ENCODE measurements at regions not wholly inside any gene's neighbourhood (a gene's known extent, or its start where the extent isn't known, plus 50 kb on each side); places are given as distances from the start of the nearest gene placed in this dataset.

GRCh38 chr10:9992661-9993060, 1025.0 kb upstream of the CELF2 start:
- no peaks in the 10 kb centered on the region for H3K27me3 ChIP-seq (ENCODE audit: insufficient read depth, low read length)
- no peaks in the 10 kb centered on the region for H3K36me3 ChIP-seq (ENCODE audit: control insufficient read depth in 1 of 2, insufficient read depth in 2 of 2, low read length in 2 of 2)
- no peak overlapping the region for H2AFZ ChIP-seq (ENCODE audit: insufficient read depth, low read length, poor library complexity)
- H2AK5ac ChIP-seq (ENCODE audit: low read length) = no peak overlapping the region
- no peak overlapping the region for H3K14ac ChIP-seq (ENCODE audit: low read length)
- H3K4me2 ChIP-seq (ENCODE audit: low read length) = no peak overlapping the region
- no peak overlapping the region for H4K12ac ChIP-seq (ENCODE audit: low read depth, low read length)
- no peaks in the 10 kb centered on the region for H3K4me1 ChIP-seq (ENCODE audit: control insufficient read depth in 1 of 2, insufficient read depth in 2 of 2, low read length in 2 of 2)
- H3K4ac ChIP-seq (ENCODE audit: low read depth, low read length) = no peak overlapping the region
- no peaks in the 10 kb centered on the region for H3K79me1 ChIP-seq (ENCODE audit: low read length)
- no peak overlapping the region for H2BK12ac ChIP-seq (ENCODE audit: low read length)
- H3K9ac ChIP-seq (ENCODE audit: low read length) = no peak overlapping the region
- H3K79me2 ChIP-seq (ENCODE audit: control insufficient read depth, insufficient read depth, low read length, poor library complexity) = no peaks in the 10 kb centered on the region
- no peak for DNase-seq
- H3K4me3 ChIP-seq (ENCODE audit: low read depth, low read length) = no peak overlapping the region
- no peaks in the 10 kb centered on the region for H3K9me3 ChIP-seq (ENCODE audit: insufficient read depth, low read depth, low read length)
- H2BK5ac ChIP-seq (ENCODE audit: low read depth, low read length, poor library complexity) = no peak overlapping the region
- no CpG with 5 or more reads among the region's 11 CpGs for WGBS (ENCODE audit: extremely low coverage, insufficient coverage, insufficient read length)
- H4K8ac ChIP-seq (ENCODE audit: low read depth, low read length) = no peak overlapping the region
- no peak overlapping the region for H2BK120ac ChIP-seq (ENCODE audit: insufficient read depth, low read length, poor library complexity)
- H3K18ac ChIP-seq (ENCODE audit: low read length) = no peak overlapping the region
- H4K91ac ChIP-seq (ENCODE audit: low read depth, low read length) = no peak overlapping the region
- no peak overlapping the region for H3K27ac ChIP-seq (ENCODE audit: low read depth, low read length)
- no peak overlapping the region for H3K23ac ChIP-seq (ENCODE audit: low read length)

- Histone ChIP-seq H2AK5ac (ENCODE audit: low read length) (no peak overlapping the region), H2BK5ac (ENCODE audit: low read depth, low read length, poor library complexity) (no peak overlapping the region), H3K79me2 (ENCODE audit: control insufficient read depth, insufficient read depth, low read length, poor library complexity) (no peaks in the 10 kb centered on the region), H3K4me3 (ENCODE audit: low read depth, low read length) (no peak overlapping the region), H3K4ac (ENCODE audit: low read depth, low read length) (no peak overlapping the region), H4K91ac (ENCODE audit: low read depth, low read length) (no peak overlapping the region), H3K9ac (ENCODE audit: low read length) (no peak overlapping the region), H3K27ac (ENCODE audit: low read depth, low read length) (no peak overlapping the region), H2BK120ac (ENCODE audit: insufficient read depth, low read length, poor library complexity) (no peak overlapping the region), H4K8ac (ENCODE audit: low read depth, low read length) (no peak overlapping the region), H3K23ac (ENCODE audit: low read length) (no peak overlapping the region), H3K36me3 (ENCODE audit: control insufficient read depth in 1 of 2, insufficient read depth in 2 of 2, low read length in 2 of 2) (no peaks in the 10 kb centered on the region), H3K79me1 (ENCODE audit: low read length) (no peaks in the 10 kb centered on the region), H2BK12ac (ENCODE audit: low read length) (no peak overlapping the region), H3K18ac (ENCODE audit: low read length) (no peak overlapping the region), H3K27me3 (ENCODE audit: insufficient read depth, low read length) (no peaks in the 10 kb centered on the region), H2AFZ (ENCODE audit: insufficient read depth, low read length, poor library complexity) (no peak overlapping the region), H3K9me3 (ENCODE audit: insufficient read depth, low read depth, low read length) (no peaks in the 10 kb centered on the region), H3K4me1 (ENCODE audit: control insufficient read depth in 1 of 2, insufficient read depth in 2 of 2, low read length in 2 of 2) (no peaks in the 10 kb centered on the region), H3K4me2 (ENCODE audit: low read length) (no peak overlapping the region), H4K12ac (ENCODE audit: low read depth, low read length) (no peak overlapping the region), H3K14ac (ENCODE audit: low read length) (no peak overlapping the region)
- no CpG with 5 or more reads among the region's 3 CpGs for WGBS (ENCODE audit: extremely low coverage, insufficient coverage, insufficient read length)
- DNase-seq = no peak
These were observed 1023.5 kb upstream of the CELF2 start for GRCh38 chr10:9994131-9994530.

GRCh38 chr10:9999627-10000026, 1018.0 kb upstream of the CELF2 start:
- no CpG with 5 or more reads among the region's 5 CpGs for WGBS (ENCODE audit: extremely low coverage, insufficient coverage, insufficient read length)

GRCh38 chr10:10007957-10008356, 1009.7 kb upstream of the CELF2 start:
- Histone ChIP-seq H4K8ac (ENCODE audit: low read depth, low read length) (no peak overlapping the region), H3K4me2 (ENCODE audit: low read length) (no peak overlapping the region), H3K27ac (ENCODE audit: low read depth, low read length) (no peak overlapping the region), H3K27me3 (ENCODE audit: insufficient read depth, low read length) (no peaks in the 10 kb centered on the region), H3K79me1 (ENCODE audit: low read length) (no peaks in the 10 kb centered on the region), H4K12ac (ENCODE audit: low read depth, low read length) (no peak overlapping the region), H2BK120ac (ENCODE audit: insufficient read depth, low read length, poor library complexity) (no peak overlapping the region), H2AFZ (ENCODE audit: insufficient read depth, low read length, poor library complexity) (no peak overlapping the region), H2BK12ac (ENCODE audit: low read length) (no peak overlapping the region), H3K4me1 (ENCODE audit: control insufficient read depth in 1 of 2, insufficient read depth in 2 of 2, low read length in 2 of 2) (no peaks in the 10 kb centered on the region), H2AK5ac (ENCODE audit: low read length) (no peak overlapping the region), H3K9me3 (ENCODE audit: insufficient read depth, low read depth, low read length) (peaks cover 2% of the 10 kb centered on the region), H3K14ac (ENCODE audit: low read length) (no peak overlapping the region), H3K23ac (ENCODE audit: low read length) (peak overlapping the region; percentile 95), H4K91ac (ENCODE audit: low read depth, low read length) (no peak overlapping the region), H3K79me2 (ENCODE audit: control insufficient read depth, insufficient read depth, low read length, poor library complexity) (no peaks in the 10 kb centered on the region), H3K36me3 (ENCODE audit: control insufficient read depth in 1 of 2, insufficient read depth in 2 of 2, low read length in 2 of 2) (no peaks in the 10 kb centered on the region), H3K4me3 (ENCODE audit: low read depth, low read length) (no peak overlapping the region), H3K9ac (ENCODE audit: low read length) (no peak overlapping the region), H3K4ac (ENCODE audit: low read depth, low read length) (no peak overlapping the region), H3K18ac (ENCODE audit: low read length) (no peak overlapping the region), H2BK5ac (ENCODE audit: low read depth, low read length, poor library complexity) (no peak overlapping the region)
- no CpG with 5 or more reads among the region's 6 CpGs for WGBS (ENCODE audit: extremely low coverage, insufficient coverage, insufficient read length)
- DNase-seq = peak in 1 of 2 donors; percentile 39

More at GRCh38 chr10:9999627-10000026, 1018.0 kb upstream of the CELF2 start:
- Histone ChIP-seq H3K4me1 (ENCODE audit: control insufficient read depth in 1 of 2, insufficient read depth in 2 of 2, low read length in 2 of 2) (no peaks in the 10 kb centered on the region), H2AK5ac (ENCODE audit: low read length) (no peak overlapping the region), H3K23ac (ENCODE audit: low read length) (no peak overlapping the region), H2BK120ac (ENCODE audit: insufficient read depth, low read length, poor library complexity) (no peak overlapping the region), H3K79me1 (ENCODE audit: low read length) (no peaks in the 10 kb centered on the region), H3K18ac (ENCODE audit: low read length) (no peak overlapping the region), H3K36me3 (ENCODE audit: control insufficient read depth in 1 of 2, insufficient read depth in 2 of 2, low read length in 2 of 2) (no peaks in the 10 kb centered on the region), H3K27ac (ENCODE audit: low read depth, low read length) (no peak overlapping the region), H2BK12ac (ENCODE audit: low read length) (no peak overlapping the region), H4K91ac (ENCODE audit: low read depth, low read length) (no peak overlapping the region), H3K27me3 (ENCODE audit: insufficient read depth, low read length) (no peaks in the 10 kb centered on the region), H3K4ac (ENCODE audit: low read depth, low read length) (no peak overlapping the region), H2BK5ac (ENCODE audit: low read depth, low read length, poor library complexity) (no peak overlapping the region), H2AFZ (ENCODE audit: insufficient read depth, low read length, poor library complexity) (no peak overlapping the region), H3K9ac (ENCODE audit: low read length) (no peak overlapping the region), H3K14ac (ENCODE audit: low read length) (no peak overlapping the region), H3K79me2 (ENCODE audit: control insufficient read depth, insufficient read depth, low read length, poor library complexity) (no peaks in the 10 kb centered on the region), H3K9me3 (ENCODE audit: insufficient read depth, low read depth, low read length) (no peaks in the 10 kb centered on the region), H3K4me2 (ENCODE audit: low read length) (no peak overlapping the region), H4K12ac (ENCODE audit: low read depth, low read length) (no peak overlapping the region), H3K4me3 (ENCODE audit: low read depth, low read length) (no peak overlapping the region), H4K8ac (ENCODE audit: low read depth, low read length) (no peak overlapping the region)
- DNase-seq = no peak
